Caco-2 (cell line): ENCODE measurements at regions not wholly inside any gene's neighbourhood (a gene's known extent, or its start where the extent isn't known, plus 50 kb on each side); places are given as distances from the start of the nearest gene placed in this dataset.

Experiments
- BruUV-seq: library from RNA; stranded (reverse); fragments of 400-500 nt; replicated peaks from 2 replicates; lab custom pipeline; 2021; lab: Mats Ljungman, UMichigan
- CTCF ChIA-PET: fragments of 300-600 bp; sonication (Branson Sonifier 250); formaldehyde crosslinking; loops from one replicate; lab custom pipeline; 2022; ENCODE audit warnings: antibody characterized with exemption; lab: Charles Lee
- POLR2A ChIA-PET: fragments of 300-600 bp; sonication (Branson Sonifier 250); formaldehyde crosslinking; loops from one replicate; lab custom pipeline; 2022; ENCODE audit warnings: antibody characterized with exemption; lab: Charles Lee
- DNase-seq, 2 experiments: peaks; one replicate each; pipeline versions ENCODE4 v3.0.0 to v3.0.0-alpha.2; 2020 to 2022
- H3K27me3 ChIP-seq: replicated peaks from 2 replicates; pipeline ENCODE4 v1.6.0; 2011; ENCODE audit warnings: low read length; ENCODE audit not compliant: control insufficient read depth, insufficient read depth
- H3K36me3 ChIP-seq: 2 replicates; pipeline ENCODE4 v1.5.1; 2011; ENCODE audit warnings: low read length; ENCODE audit not compliant: control insufficient read depth, insufficient read depth
- H3K4me1 ChIP-seq: fragments of 250-450 bp; sonication (Bioruptor Pico); 2 replicates; pipeline ENCODE4 v1.5.1; 2020; ENCODE audit warnings: mild to moderate bottlenecking
- H3K4me3 ChIP-seq: 2 replicates; pipeline ENCODE4 v1.5.1; 2011; ENCODE audit warnings: low read depth, mild to moderate bottlenecking, control low read depth, low read length
- H3K9me3 ChIP-seq: fragments of 250-450 bp; sonication (Bioruptor Pico); 2 replicates; pipeline ENCODE4 v1.5.1; 2020; ENCODE audit warnings: mild to moderate bottlenecking, moderate library complexity
- H3K27ac Mint-ChIP-seq: one replicate; pipeline ENCODE4 v1.8.0; 2022; ENCODE audit warnings: mixed read lengths; ENCODE audit not compliant: unreplicated experiment
- H3K27me3 Mint-ChIP-seq: one replicate; pipeline ENCODE4 v1.8.0; 2022; ENCODE audit warnings: mixed read lengths; ENCODE audit not compliant: insufficient read depth, unreplicated experiment
- H3K36me3 Mint-ChIP-seq: one replicate; pipeline ENCODE4 v1.8.0; 2022; ENCODE audit warnings: mild to moderate bottlenecking, mixed read lengths; ENCODE audit not compliant: insufficient read depth, unreplicated experiment
- H3K4me1 Mint-ChIP-seq: one replicate; pipeline ENCODE4 v1.8.0; 2022; ENCODE audit warnings: low read depth, mixed read lengths; ENCODE audit not compliant: unreplicated experiment
- H3K4me3 Mint-ChIP-seq: one replicate; pipeline ENCODE4 v1.8.0; 2022; ENCODE audit warnings: mild to moderate bottlenecking, moderate library complexity, mixed read lengths; ENCODE audit not compliant: unreplicated experiment
- H3K9me3 Mint-ChIP-seq: one replicate; pipeline ENCODE4 v1.8.0; 2022; ENCODE audit warnings: mixed read lengths; ENCODE audit not compliant: unreplicated experiment
- CTCF ChIP-seq, 2 experiments: fragments of 200-600 bp in 1 of 2; IDR thresholded peaks; 1 replicate in 1 of 2; 2 replicates in 1 of 2; pipeline versions ENCODE4 v1.5.1 to v1.8.0; 2011 to 2022; ENCODE audit warnings: antibody characterized with exemption in 1 of 2, control low read depth in 1 of 2, inconsistent platforms in 1 of 2, low read depth in 1 of 2, low read length in 1 of 2, mild to moderate bottlenecking in 1 of 2, moderate library complexity in 1 of 2; ENCODE audit not compliant: insufficient read depth in 1 of 2, severe bottlenecking in 1 of 2, unreplicated experiment in 1 of 2
- intact Hi-C: fragments of 100-400 bp; cut with micrococcal nuclease; formaldehyde crosslinking; loops from one replicate; pipeline ENCODE4 v1.10.0; 2022; ENCODE audit not compliant: unreplicated experiment

DNA sequence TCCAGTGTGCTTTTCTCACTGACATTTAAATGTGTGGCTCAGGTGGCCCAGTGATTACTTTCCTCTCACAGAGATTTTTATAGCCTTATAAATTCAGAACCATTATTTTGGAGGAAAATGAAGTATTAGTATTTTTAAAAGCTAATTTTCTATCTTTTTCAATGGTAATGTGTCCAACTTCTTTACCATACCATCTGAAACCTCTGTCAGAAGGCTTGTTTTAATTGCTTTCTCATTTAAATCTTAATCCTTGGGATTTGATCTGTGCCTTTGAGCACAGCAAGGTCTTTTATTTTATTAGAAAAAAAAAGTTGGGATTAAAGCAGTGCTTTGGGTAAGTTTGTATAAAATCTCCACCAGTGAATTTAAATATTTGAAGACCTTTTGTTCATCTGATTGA, 452.3 kb upstream of the RAG2 start:
- Histone ChIP-seq H3K4me1 (no peaks in the 10 kb centered on the region), H3K4me3 (no peak overlapping the region), H3K27me3 (no peaks in the 10 kb centered on the region), H3K9me3 (no peaks in the 10 kb centered on the region), H3K36me3 (no peaks in the 10 kb centered on the region)
- CTCF ChIA-PET: no interaction called here
- BruUV-seq: no TSS peak
- POLR2A ChIA-PET: no interaction called here
- no peak for DNase-seq
- no peak overlapping the region for H3K4me3 Mint-ChIP-seq
- TF ChIP-seq CTCF (IDR thresholded peaks at IDR 0.05; ENCODE audit: insufficient read depth in 1 of 2, low read depth in 1 of 2, low read length in 1 of 2, severe bottlenecking in 1 of 2, unreplicated experiment in 1 of 2): no peak
- intact Hi-C loops: no loop called here
- no peaks in the 10 kb centered on the region for H3K36me3 Mint-ChIP-seq
- no peak overlapping the region for H3K27ac Mint-ChIP-seq
- H3K27me3 Mint-ChIP-seq: no peaks in the 10 kb centered on the region
- H3K9me3 Mint-ChIP-seq: no peaks in the 10 kb centered on the region
- no peaks in the 10 kb centered on the region for H3K4me1 Mint-ChIP-seq

GRCh38 chr11:37040921-37041320, 442.9 kb upstream of the RAG2 start:
- no peak overlapping the region for H3K4me3 ChIP-seq
- DNase-seq: no peak
- H3K4me1 ChIP-seq: no peaks in the 10 kb centered on the region
- H3K9me3 Mint-ChIP-seq: no peaks in the 10 kb centered on the region
- no peak for TF ChIP-seq CTCF (IDR thresholded peaks at IDR 0.05; ENCODE audit: insufficient read depth in 1 of 2, low read depth in 1 of 2, low read length in 1 of 2, severe bottlenecking in 1 of 2, unreplicated experiment in 1 of 2)
- CTCF ChIA-PET: no interaction called here
- BruUV-seq: no TSS peak
- no peaks in the 10 kb centered on the region for H3K27me3 Mint-ChIP-seq
- no peaks in the 10 kb centered on the region for H3K4me1 Mint-ChIP-seq
- H3K36me3 ChIP-seq: no peaks in the 10 kb centered on the region
- H3K27ac Mint-ChIP-seq: no peak overlapping the region
- intact Hi-C loops: no loop called here
- H3K4me3 Mint-ChIP-seq: no peak overlapping the region
- no peaks in the 10 kb centered on the region for H3K36me3 Mint-ChIP-seq
- POLR2A ChIA-PET: no interaction called here
- H3K27me3 ChIP-seq: no peaks in the 10 kb centered on the region
- no peaks in the 10 kb centered on the region for H3K9me3 ChIP-seq

- H3K4me1 Mint-ChIP-seq: no peaks in the 10 kb centered on the region
- H3K27ac Mint-ChIP-seq: no peak overlapping the region
- no TSS peak for BruUV-seq
- no peak for TF ChIP-seq CTCF (IDR thresholded peaks at IDR 0.05; ENCODE audit: insufficient read depth in 1 of 2, low read depth in 1 of 2, low read length in 1 of 2, severe bottlenecking in 1 of 2, unreplicated experiment in 1 of 2)
- no peaks in the 10 kb centered on the region for H3K27me3 Mint-ChIP-seq
- Histone ChIP-seq H3K27me3 (no peaks in the 10 kb centered on the region), H3K36me3 (no peaks in the 10 kb centered on the region), H3K4me3 (no peak overlapping the region), H3K4me1 (no peaks in the 10 kb centered on the region), H3K9me3 (no peaks in the 10 kb centered on the region)
- no peaks in the 10 kb centered on the region for H3K36me3 Mint-ChIP-seq
- CTCF ChIA-PET: no interaction called here
- intact Hi-C loops: no loop called here
- no peak overlapping the region for H3K4me3 Mint-ChIP-seq
- no peak for DNase-seq
- POLR2A ChIA-PET: no interaction called here
- H3K9me3 Mint-ChIP-seq: no peaks in the 10 kb centered on the region
Measured at GRCh38 chr11:37038911-37039310, 440.9 kb upstream of the RAG2 start.
